Caco-2 (cell line): ENCODE measurements at regions not wholly inside any gene's neighbourhood (a gene's known extent, or its start where the extent isn't known, plus 50 kb on each side); places are given as distances from the start of the nearest gene placed in this dataset.
A peak's percentile ranks its signal among the peaks of the same experiment; 100 is the strongest.

Experiments used
- BruUV-seq: library from RNA; stranded (reverse); fragments of 400-500 nt; replicated peaks from 2 replicates; lab custom pipeline; 2021; lab: Mats Ljungman, UMichigan
- CTCF ChIA-PET: fragments of 300-600 bp; sonication (Branson Sonifier 250); formaldehyde crosslinking; loops from one replicate; lab custom pipeline; 2022; ENCODE audit warnings: antibody characterized with exemption; lab: Charles Lee
- POLR2A ChIA-PET: fragments of 300-600 bp; sonication (Branson Sonifier 250); formaldehyde crosslinking; loops from one replicate; lab custom pipeline; 2022; ENCODE audit warnings: antibody characterized with exemption; lab: Charles Lee
- DNase-seq, 2 experiments: peaks; one replicate each; pipeline versions ENCODE4 v3.0.0 to v3.0.0-alpha.2; 2020 to 2022
- H3K27me3 ChIP-seq: replicated peaks from 2 replicates; pipeline ENCODE4 v1.6.0; 2011; ENCODE audit warnings: low read length; ENCODE audit not compliant: control insufficient read depth, insufficient read depth
- H3K36me3 ChIP-seq: 2 replicates; pipeline ENCODE4 v1.5.1; 2011; ENCODE audit warnings: low read length; ENCODE audit not compliant: control insufficient read depth, insufficient read depth
- H3K4me1 ChIP-seq: fragments of 250-450 bp; sonication (Bioruptor Pico); 2 replicates; pipeline ENCODE4 v1.5.1; 2020; ENCODE audit warnings: mild to moderate bottlenecking
- H3K4me3 ChIP-seq: 2 replicates; pipeline ENCODE4 v1.5.1; 2011; ENCODE audit warnings: low read depth, mild to moderate bottlenecking, control low read depth, low read length
- H3K9me3 ChIP-seq: fragments of 250-450 bp; sonication (Bioruptor Pico); 2 replicates; pipeline ENCODE4 v1.5.1; 2020; ENCODE audit warnings: mild to moderate bottlenecking, moderate library complexity
- H3K27ac Mint-ChIP-seq: one replicate; pipeline ENCODE4 v1.8.0; 2022; ENCODE audit warnings: mixed read lengths; ENCODE audit not compliant: unreplicated experiment
- H3K27me3 Mint-ChIP-seq: one replicate; pipeline ENCODE4 v1.8.0; 2022; ENCODE audit warnings: mixed read lengths; ENCODE audit not compliant: insufficient read depth, unreplicated experiment
- H3K36me3 Mint-ChIP-seq: one replicate; pipeline ENCODE4 v1.8.0; 2022; ENCODE audit warnings: mild to moderate bottlenecking, mixed read lengths; ENCODE audit not compliant: insufficient read depth, unreplicated experiment
- H3K4me1 Mint-ChIP-seq: one replicate; pipeline ENCODE4 v1.8.0; 2022; ENCODE audit warnings: low read depth, mixed read lengths; ENCODE audit not compliant: unreplicated experiment
- H3K4me3 Mint-ChIP-seq: one replicate; pipeline ENCODE4 v1.8.0; 2022; ENCODE audit warnings: mild to moderate bottlenecking, moderate library complexity, mixed read lengths; ENCODE audit not compliant: unreplicated experiment
- H3K9me3 Mint-ChIP-seq: one replicate; pipeline ENCODE4 v1.8.0; 2022; ENCODE audit warnings: mixed read lengths; ENCODE audit not compliant: unreplicated experiment
- intact Hi-C: fragments of 100-400 bp; cut with micrococcal nuclease; formaldehyde crosslinking; loops from one replicate; pipeline ENCODE4 v1.10.0; 2022; ENCODE audit not compliant: unreplicated experiment
- TF ChIP-seq, protein P1 (sequence below), 2 experiments: fragments of 200-600 bp in 1 of 2; IDR thresholded peaks; 1 replicate in 1 of 2; 2 replicates in 1 of 2; pipeline versions ENCODE4 v1.5.1 to v1.8.0; 2011 to 2022; ENCODE audit warnings: antibody characterized with exemption in 1 of 2, control low read depth in 1 of 2, inconsistent platforms in 1 of 2, low read depth in 1 of 2, low read length in 1 of 2, mild to moderate bottlenecking in 1 of 2, moderate library complexity in 1 of 2; ENCODE audit not compliant: insufficient read depth in 1 of 2, severe bottlenecking in 1 of 2, unreplicated experiment in 1 of 2

DNA sequence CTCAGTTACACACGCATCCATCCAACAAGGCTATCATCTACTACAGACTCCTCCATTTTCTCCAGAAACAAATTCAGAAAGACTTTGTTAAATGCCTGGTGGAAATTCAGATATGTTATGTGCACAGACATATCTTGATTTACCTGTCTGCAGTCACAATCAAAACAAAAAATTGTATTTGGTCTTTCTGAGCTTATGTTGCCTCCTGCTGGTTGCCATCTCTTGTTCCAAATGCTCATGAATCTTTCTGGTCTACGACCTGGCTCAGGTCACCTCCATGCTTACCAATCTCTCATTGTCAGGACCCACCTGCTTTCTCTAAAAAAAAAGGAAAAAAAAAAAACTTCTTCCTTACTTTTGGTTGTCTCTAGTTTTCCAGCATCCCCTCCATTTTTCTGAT is 169.2 kb upstream of the PLXNC1 start:
- CTCF ChIA-PET = interaction anchor here (0.7 kb wide), 1 partner anchor 96 kb away, joined by 6 read pairs; no protein-coding TSS in a partner anchor
- Mint-ChIP-seq H3K4me1 (peaks cover 9% of the 10 kb centered on the region), H3K4me3 (no peak overlapping the region), H3K27me3 (no peaks in the 10 kb centered on the region), H3K36me3 (no peaks in the 10 kb centered on the region), H3K9me3 (no peaks in the 10 kb centered on the region), H3K27ac (no peak overlapping the region)
- DNase-seq = peak in 1 of 2 experiments; percentile 6
- Histone ChIP-seq H3K9me3 (no peaks in the 10 kb centered on the region), H3K4me1 (no peaks in the 10 kb centered on the region), H3K4me3 (no peak overlapping the region), H3K36me3 (no peaks in the 10 kb centered on the region), H3K27me3 (no peaks in the 10 kb centered on the region)
- POLR2A ChIA-PET = no interaction called here
- BruUV-seq = no TSS peak
- intact Hi-C loops = loop anchor here (1.0 to 10.0 kb wide), 3 partner anchors 212 to 454 kb away; no protein-coding TSS in a partner anchor
- TF ChIP-seq, protein P1, sequence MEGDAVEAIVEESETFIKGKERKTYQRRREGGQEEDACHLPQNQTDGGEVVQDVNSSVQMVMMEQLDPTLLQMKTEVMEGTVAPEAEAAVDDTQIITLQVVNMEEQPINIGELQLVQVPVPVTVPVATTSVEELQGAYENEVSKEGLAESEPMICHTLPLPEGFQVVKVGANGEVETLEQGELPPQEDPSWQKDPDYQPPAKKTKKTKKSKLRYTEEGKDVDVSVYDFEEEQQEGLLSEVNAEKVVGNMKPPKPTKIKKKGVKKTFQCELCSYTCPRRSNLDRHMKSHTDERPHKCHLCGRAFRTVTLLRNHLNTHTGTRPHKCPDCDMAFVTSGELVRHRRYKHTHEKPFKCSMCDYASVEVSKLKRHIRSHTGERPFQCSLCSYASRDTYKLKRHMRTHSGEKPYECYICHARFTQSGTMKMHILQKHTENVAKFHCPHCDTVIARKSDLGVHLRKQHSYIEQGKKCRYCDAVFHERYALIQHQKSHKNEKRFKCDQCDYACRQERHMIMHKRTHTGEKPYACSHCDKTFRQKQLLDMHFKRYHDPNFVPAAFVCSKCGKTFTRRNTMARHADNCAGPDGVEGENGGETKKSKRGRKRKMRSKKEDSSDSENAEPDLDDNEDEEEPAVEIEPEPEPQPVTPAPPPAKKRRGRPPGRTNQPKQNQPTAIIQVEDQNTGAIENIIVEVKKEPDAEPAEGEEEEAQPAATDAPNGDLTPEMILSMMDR (IDR thresholded peaks at IDR 0.05; ENCODE audit: insufficient read depth in 1 of 2, low read depth in 1 of 2, low read length in 1 of 2, severe bottlenecking in 1 of 2, unreplicated experiment in 1 of 2) = peak; percentile 20 to 21

GRCh38 chr12:93980711-93981110 is 167.7 kb upstream of the PLXNC1 start:
- Mint-ChIP-seq H3K4me1 (peaks cover 9% of the 10 kb centered on the region), H3K27me3 (no peaks in the 10 kb centered on the region), H3K27ac (no peak overlapping the region), H3K4me3 (no peak overlapping the region), H3K9me3 (no peaks in the 10 kb centered on the region), H3K36me3 (no peaks in the 10 kb centered on the region)
- no peaks in the 10 kb centered on the region for H3K4me1 ChIP-seq
- H3K27me3 ChIP-seq = no peaks in the 10 kb centered on the region
- no TSS peak for BruUV-seq
- ChIA-PET POLR2A (no interaction called here), CTCF (no interaction called here)
- TF ChIP-seq, protein P1 (IDR thresholded peaks at IDR 0.05; ENCODE audit: insufficient read depth in 1 of 2, low read depth in 1 of 2, low read length in 1 of 2, severe bottlenecking in 1 of 2, unreplicated experiment in 1 of 2) = no peak
- H3K36me3 ChIP-seq = no peaks in the 10 kb centered on the region
- H3K4me3 ChIP-seq = no peak overlapping the region
- DNase-seq = no peak
- no peaks in the 10 kb centered on the region for H3K9me3 ChIP-seq
- intact Hi-C loops = no loop called here

DNA sequence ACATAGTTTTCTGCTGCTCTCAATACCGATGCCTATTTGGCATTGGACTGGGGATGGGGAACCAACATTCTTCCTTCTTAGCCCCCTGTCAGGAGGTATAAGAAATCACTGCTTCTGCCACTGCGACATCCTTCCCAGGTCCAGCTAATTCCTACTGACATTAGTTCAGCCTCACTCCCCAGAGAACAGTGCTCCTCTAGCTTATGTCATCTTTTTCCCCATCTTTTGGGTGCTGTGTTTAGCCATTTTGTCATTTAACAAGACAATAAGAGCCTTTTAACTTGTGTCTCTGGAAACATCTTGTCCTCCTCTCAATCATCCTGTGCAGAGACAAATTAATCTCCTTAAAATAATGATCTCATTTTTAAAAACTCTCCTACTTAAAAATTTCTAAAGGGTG is 167.0 kb upstream of the PLXNC1 start:
- POLR2A ChIA-PET = no interaction called here
- Mint-ChIP-seq H3K4me1 (peaks cover 9% of the 10 kb centered on the region), H3K4me3 (no peak overlapping the region), H3K9me3 (no peaks in the 10 kb centered on the region), H3K27me3 (no peaks in the 10 kb centered on the region), H3K27ac (no peak overlapping the region), H3K36me3 (no peaks in the 10 kb centered on the region)
- intact Hi-C loops = no loop called here
- H3K4me1 ChIP-seq = no peaks in the 10 kb centered on the region
- H3K27me3 ChIP-seq = no peaks in the 10 kb centered on the region
- H3K4me3 ChIP-seq = no peak overlapping the region
- no TSS peak for BruUV-seq
- no peak for DNase-seq
- CTCF ChIA-PET = no interaction called here
- no peaks in the 10 kb centered on the region for H3K36me3 ChIP-seq
- no peaks in the 10 kb centered on the region for H3K9me3 ChIP-seq
- TF ChIP-seq, protein P1 (IDR thresholded peaks at IDR 0.05; ENCODE audit: insufficient read depth in 1 of 2, low read depth in 1 of 2, low read length in 1 of 2, severe bottlenecking in 1 of 2, unreplicated experiment in 1 of 2) = no peak
